Bronchial epithelial cell (primary cell): ENCODE measurements at regions not wholly inside any gene's neighbourhood (a gene's known extent, or its start where the extent isn't known, plus 50 kb on each side); places are given as distances from the start of the nearest gene placed in this dataset.

Experiments used
- DNase-seq: peaks from one replicate; pipeline ENCODE4 v3.0.0-alpha.2; 2010; ENCODE audit warnings: low read depth
- FAIRE-seq: peaks from 2 replicates; lab custom pipeline; 2011; peaks lifted over from hg19 to GRCh38; lab: Jason Lieb, UNC
- H3K27me3 ChIP-seq: 2 replicates; pipeline ENCODE4 v1.5.1; 2011; ENCODE audit warnings: low read length; ENCODE audit not compliant: control insufficient read depth, insufficient read depth
- H3K36me3 ChIP-seq: 2 replicates; pipeline ENCODE4 v1.5.1; 2011; ENCODE audit warnings: low read length; ENCODE audit not compliant: control insufficient read depth, insufficient read depth
- H3K4me3 ChIP-seq: 2 replicates; pipeline ENCODE4 v1.5.1; 2011; ENCODE audit warnings: mild to moderate bottlenecking, low read depth, low read length, control low read depth
- TF ChIP-seq, protein P1 (sequence below): IDR thresholded peaks from 2 replicates; pipeline ENCODE4 v1.5.1; 2011; ENCODE audit warnings: mild to moderate bottlenecking, moderate library complexity, low read length, control low read depth, inconsistent platforms; ENCODE audit not compliant: insufficient read depth, severe bottlenecking

DNA sequence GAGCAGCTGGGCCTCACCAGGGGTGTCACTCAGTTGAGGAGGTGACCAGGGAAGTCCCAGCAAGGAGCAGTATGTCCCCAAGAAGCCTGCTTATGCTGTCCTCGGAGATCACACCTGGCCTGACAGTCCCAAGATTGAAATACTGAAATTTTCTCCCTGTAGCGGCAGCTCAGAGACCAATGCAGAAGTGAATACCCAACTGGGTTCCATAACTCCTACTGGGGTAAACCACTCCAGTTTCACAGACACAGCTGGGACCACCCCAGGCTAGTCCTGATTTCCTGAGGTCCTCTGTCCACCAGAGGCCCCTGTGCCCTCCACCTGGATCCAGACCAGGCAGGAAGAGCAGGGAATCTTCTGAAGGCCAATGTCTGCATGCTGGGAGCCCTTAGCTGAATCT is 298.1 kb downstream of the ZEB1 start:
- H3K27me3 ChIP-seq: no peaks in the 10 kb centered on the region
- FAIRE-seq (no peak), DNase-seq (no peak)
- TF ChIP-seq, protein P1, sequence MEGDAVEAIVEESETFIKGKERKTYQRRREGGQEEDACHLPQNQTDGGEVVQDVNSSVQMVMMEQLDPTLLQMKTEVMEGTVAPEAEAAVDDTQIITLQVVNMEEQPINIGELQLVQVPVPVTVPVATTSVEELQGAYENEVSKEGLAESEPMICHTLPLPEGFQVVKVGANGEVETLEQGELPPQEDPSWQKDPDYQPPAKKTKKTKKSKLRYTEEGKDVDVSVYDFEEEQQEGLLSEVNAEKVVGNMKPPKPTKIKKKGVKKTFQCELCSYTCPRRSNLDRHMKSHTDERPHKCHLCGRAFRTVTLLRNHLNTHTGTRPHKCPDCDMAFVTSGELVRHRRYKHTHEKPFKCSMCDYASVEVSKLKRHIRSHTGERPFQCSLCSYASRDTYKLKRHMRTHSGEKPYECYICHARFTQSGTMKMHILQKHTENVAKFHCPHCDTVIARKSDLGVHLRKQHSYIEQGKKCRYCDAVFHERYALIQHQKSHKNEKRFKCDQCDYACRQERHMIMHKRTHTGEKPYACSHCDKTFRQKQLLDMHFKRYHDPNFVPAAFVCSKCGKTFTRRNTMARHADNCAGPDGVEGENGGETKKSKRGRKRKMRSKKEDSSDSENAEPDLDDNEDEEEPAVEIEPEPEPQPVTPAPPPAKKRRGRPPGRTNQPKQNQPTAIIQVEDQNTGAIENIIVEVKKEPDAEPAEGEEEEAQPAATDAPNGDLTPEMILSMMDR: no peak
- no peak overlapping the region for H3K4me3 ChIP-seq
- H3K36me3 ChIP-seq: no peaks in the 10 kb centered on the region

DNA sequence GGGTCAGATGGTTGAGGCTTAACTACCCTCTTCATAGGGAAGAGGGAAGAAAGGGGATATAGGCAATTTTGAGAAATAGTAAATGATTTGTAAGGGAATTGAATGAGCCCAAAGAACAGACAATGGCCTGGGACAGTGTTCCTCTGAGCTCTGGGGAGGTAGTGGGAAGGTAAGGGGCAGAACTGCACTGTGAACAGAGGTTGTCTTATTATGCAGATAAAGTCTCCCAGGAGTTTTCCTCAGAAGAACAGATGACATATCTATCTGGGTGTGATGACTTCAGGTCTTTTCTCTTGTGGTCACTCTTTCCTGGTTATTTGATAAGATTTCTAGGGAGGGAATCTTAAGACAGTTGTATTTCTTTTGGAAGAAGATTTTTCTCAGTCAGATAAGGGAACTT is 296.1 kb downstream of the ZEB1 start:
- DNase-seq: no peak
- TF ChIP-seq, protein P1: no peak
- Histone ChIP-seq H3K4me3 (no peak overlapping the region), H3K27me3 (no peaks in the 10 kb centered on the region), H3K36me3 (no peaks in the 10 kb centered on the region)
- no peak for FAIRE-seq

DNA sequence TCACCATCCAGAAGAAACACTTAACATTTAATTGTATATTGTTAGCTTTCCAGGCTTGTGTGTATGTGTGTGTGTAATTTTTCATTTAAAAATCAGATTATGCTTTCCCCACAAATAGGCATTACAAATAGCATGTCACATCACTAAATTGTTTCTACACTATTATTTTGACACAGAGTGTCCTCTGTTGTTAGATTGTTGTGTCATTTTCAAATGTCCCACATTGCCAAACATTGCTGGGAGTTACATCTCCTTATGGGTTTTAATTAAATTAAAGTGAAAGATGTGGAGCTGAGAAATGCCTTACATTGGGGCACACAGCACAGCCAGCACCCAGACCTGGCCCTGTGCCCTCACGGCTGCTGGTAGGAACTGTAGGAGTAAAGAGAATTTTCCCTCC is 295.6 kb downstream of the ZEB1 start:
- FAIRE-seq (no peak), DNase-seq (no peak)

DNA sequence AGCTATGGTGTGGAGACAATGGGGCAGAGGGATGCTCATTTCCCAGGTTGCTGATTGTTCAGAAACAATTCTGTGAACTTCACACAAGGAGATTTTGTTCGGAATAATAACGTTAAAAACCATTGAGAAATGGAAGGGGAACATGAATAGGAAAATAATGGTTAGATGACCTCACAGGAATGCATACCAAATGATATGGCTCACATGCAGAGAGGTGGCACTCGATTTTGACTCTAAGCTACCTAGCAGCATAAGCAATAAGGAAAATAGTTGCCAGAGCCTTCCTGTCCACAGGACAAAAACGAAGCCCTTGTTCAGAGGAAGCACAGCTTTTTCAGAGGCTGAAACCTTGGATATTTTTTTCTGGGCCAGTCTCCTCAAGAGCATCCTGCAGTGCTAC is 293.1 kb downstream of the ZEB1 start:
- FAIRE-seq: no peak
- Histone ChIP-seq H3K36me3 (no peaks in the 10 kb centered on the region), H3K4me3 (no peak overlapping the region), H3K27me3 (no peaks in the 10 kb centered on the region)
- TF ChIP-seq, protein P1: no peak
- no peak for DNase-seq

More for the DNA sequence above, 295.6 kb downstream of the ZEB1 start:
- TF ChIP-seq, protein P1: no peak
- no peaks in the 10 kb centered on the region for H3K36me3 ChIP-seq
- no peaks in the 10 kb centered on the region for H3K27me3 ChIP-seq
- H3K4me3 ChIP-seq: no peak overlapping the region

DNA sequence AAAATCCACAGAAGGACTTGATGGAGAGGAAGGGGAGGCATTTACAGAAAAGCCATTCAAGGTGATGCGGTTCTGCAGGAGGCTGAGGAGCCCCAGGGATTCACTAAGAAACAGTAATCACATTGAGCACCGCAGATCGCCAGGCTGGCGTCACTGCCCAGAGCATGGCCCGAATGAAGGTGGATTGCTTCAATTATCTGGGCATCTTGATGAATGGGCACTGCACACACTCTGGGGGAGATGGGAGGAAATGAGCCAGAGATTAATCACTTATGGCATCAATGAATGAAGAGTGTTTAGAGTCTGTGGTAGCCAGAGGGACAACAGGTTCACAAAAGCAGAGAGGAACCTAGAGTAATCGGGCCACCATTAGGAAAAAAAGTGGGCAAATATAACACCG is 292.1 kb downstream of the ZEB1 start:
- TF ChIP-seq, protein P1: no peak
- FAIRE-seq (no peak), DNase-seq (no peak)
- H3K36me3 ChIP-seq: no peaks in the 10 kb centered on the region
- H3K4me3 ChIP-seq: no peak overlapping the region
- no peaks in the 10 kb centered on the region for H3K27me3 ChIP-seq

DNA sequence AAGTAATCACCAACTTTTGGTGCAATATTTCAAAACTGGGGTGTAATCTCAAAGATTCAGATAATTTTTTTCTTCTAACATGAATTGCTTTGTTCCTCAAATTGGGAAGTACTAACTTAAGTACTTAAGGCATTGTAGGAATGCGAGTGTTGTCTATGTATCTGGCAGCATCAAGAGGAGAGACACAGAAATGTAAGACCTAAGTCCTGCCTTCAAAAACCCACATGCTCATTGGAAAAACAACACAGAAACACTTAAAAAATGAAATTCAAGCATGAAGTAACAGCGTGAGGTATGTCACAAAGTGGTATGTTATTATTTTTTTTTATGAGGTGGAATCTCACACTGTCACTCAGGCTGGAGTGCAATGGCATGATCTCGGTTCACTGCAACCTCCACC is 288.5 kb downstream of the ZEB1 start:
- Histone ChIP-seq H3K4me3 (no peak overlapping the region), H3K27me3 (no peaks in the 10 kb centered on the region), H3K36me3 (no peaks in the 10 kb centered on the region)
- FAIRE-seq (no peak), DNase-seq (no peak)
- TF ChIP-seq, protein P1: no peak
